WERI-Rb-1 (cell line): ENCODE measurements at regions not wholly inside any gene's neighbourhood (a gene's known extent, or its start where the extent isn't known, plus 50 kb on each side); places are given as distances from the start of the nearest gene placed in this dataset.

ENCODE experiments used
- DNase-seq: peaks from one replicate; pipeline ENCODE4 v3.0.0-alpha.2; 2020
- H3K27ac ChIP-seq: fragments of 250-450 bp; sonication (Bioruptor Pico); 2 replicates; pipeline ENCODE4 v1.5.1; 2020; ENCODE audit warnings: mild to moderate bottlenecking, moderate library complexity
- H3K27me3 ChIP-seq: fragments of 250-450 bp; sonication (Bioruptor Pico); 2 replicates; pipeline ENCODE4 v1.5.1; 2021; ENCODE audit warnings: mild to moderate bottlenecking, low read depth, moderate library complexity; ENCODE audit not compliant: insufficient read depth, severe bottlenecking
- H3K36me3 ChIP-seq: fragments of 250-450 bp; sonication (Bioruptor Pico); 2 replicates; pipeline ENCODE4 v1.5.1; 2020; ENCODE audit warnings: mild to moderate bottlenecking, moderate library complexity
- H3K4me3 ChIP-seq: 2 replicates; pipeline ENCODE4 v1.5.1; 2011; ENCODE audit warnings: low read depth, mild to moderate bottlenecking, control low read depth, low read length
- H3K9me3 ChIP-seq: fragments of 250-450 bp; sonication (Bioruptor Pico); 2 replicates; pipeline ENCODE4 v1.5.1; 2021; ENCODE audit warnings: mild to moderate bottlenecking, moderate library complexity; ENCODE audit not compliant: severe bottlenecking
- TF ChIP-seq, protein P1 (sequence below): IDR thresholded peaks from 2 replicates; pipeline ENCODE4 v1.5.1; 2011; ENCODE audit warnings: low read depth, mild to moderate bottlenecking, control low read depth, inconsistent platforms, low read length

DNA sequence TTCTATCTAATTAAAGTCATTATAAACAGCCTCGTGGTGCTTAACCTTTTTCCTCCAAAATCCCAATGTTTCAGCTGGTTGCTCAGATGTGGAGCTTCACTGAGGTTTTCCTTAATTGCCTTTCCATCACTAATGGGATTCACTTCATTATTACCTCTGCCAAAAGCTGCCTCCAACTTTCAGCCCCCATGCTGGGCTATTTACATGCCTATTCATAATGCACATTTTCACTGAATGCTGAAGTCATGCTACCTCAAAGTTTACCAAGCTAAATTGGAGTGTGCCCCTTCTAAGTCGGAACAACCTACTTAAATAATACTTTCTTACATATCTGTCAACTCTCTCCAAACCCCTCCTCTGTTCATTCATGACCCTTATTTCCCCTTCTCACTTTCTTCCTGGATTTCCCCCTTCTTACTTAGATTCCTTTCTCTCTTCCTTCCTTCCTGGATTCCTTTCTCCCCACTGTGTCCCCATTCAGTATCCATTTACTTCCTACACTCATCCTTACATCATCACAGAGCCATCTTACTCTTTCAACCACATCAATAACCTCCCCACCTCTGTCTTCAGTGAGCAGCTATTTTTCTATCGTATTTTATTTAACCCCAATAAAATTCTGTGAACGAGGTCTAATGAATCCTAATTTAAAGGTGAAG, 887.3 kb upstream of the TENM4 start:
- no peak for DNase-seq
- Histone ChIP-seq H3K9me3 (no peaks in the 10 kb centered on the region), H3K36me3 (no peaks in the 10 kb centered on the region), H3K4me3 (no peak overlapping the region), H3K27me3 (peaks cover 21% of the 10 kb centered on the region), H3K27ac (no peak overlapping the region)
- TF ChIP-seq, protein P1, sequence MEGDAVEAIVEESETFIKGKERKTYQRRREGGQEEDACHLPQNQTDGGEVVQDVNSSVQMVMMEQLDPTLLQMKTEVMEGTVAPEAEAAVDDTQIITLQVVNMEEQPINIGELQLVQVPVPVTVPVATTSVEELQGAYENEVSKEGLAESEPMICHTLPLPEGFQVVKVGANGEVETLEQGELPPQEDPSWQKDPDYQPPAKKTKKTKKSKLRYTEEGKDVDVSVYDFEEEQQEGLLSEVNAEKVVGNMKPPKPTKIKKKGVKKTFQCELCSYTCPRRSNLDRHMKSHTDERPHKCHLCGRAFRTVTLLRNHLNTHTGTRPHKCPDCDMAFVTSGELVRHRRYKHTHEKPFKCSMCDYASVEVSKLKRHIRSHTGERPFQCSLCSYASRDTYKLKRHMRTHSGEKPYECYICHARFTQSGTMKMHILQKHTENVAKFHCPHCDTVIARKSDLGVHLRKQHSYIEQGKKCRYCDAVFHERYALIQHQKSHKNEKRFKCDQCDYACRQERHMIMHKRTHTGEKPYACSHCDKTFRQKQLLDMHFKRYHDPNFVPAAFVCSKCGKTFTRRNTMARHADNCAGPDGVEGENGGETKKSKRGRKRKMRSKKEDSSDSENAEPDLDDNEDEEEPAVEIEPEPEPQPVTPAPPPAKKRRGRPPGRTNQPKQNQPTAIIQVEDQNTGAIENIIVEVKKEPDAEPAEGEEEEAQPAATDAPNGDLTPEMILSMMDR, result no peak

DNA sequence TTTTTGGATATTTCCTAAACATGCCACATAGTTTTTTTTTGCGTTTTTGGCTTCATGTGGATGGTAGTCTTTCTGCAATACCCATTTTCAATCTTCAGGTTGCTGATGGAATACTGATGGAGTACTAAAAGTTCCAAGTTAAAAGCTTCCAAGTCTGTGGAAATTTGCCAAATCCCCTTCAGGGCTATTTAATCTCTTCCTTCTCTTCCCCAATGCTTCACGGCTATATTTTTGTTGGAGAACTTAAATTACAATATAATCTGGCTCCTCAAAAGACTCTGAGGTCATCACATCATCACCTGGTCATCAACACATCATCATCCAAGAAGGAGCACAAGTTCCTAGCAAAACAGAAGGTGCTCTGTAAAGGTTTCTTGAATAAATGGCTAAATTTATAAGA, 881.0 kb upstream of the TENM4 start:
- Histone ChIP-seq H3K9me3 (no peaks in the 10 kb centered on the region), H3K4me3 (no peak overlapping the region), H3K27me3 (peaks cover 18% of the 10 kb centered on the region), H3K36me3 (no peaks in the 10 kb centered on the region), H3K27ac (no peak overlapping the region)
- DNase-seq, result no peak
- TF ChIP-seq, protein P1, result no peak

DNA sequence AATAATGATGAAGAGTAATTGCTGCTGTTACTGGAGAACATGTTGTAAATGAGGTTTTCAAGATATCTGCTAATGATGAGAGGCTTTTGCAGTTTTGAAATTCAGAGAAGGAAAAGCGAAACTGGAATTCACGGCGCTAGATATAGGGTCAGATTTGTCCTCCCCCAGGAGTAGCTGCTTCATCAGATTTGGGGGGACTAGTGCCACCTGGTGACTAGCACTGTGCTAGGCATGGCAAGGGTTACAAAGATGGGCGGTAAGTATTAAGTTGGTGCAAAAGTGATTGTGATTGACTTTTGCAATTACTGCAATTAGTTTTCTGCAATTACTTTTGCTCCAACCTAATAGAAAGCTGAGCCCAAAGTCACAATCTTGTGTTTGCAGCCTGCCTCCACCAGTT, 879.9 kb upstream of the TENM4 start:
- no peak for DNase-seq
- Histone ChIP-seq H3K27me3 (peaks cover 21% of the 10 kb centered on the region), H3K27ac (no peak overlapping the region), H3K36me3 (no peaks in the 10 kb centered on the region), H3K4me3 (no peak overlapping the region), H3K9me3 (no peaks in the 10 kb centered on the region)
- TF ChIP-seq, protein P1, result 0 out of 2 replicates have a peak, but pooled peaks have one; percentile 24

DNA sequence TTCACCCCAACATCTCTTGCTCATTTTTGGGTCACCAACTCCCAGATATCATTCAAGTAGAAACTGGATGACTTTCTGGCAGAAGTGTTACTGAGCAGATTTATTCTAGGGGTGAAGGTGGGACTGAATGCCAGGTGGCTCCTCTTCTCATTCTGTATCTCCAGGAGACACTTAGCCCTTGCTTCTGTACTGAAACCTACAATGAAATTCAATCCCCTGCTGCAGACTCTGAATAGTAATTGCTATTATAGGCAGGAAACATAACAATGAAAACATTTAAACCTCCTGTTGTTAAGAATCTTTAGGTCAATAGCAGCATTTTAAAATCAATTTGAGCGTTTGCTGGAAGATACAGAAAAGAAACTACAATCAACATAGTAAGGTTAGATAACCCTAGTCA, 879.4 kb upstream of the TENM4 start:
- Histone ChIP-seq H3K9me3 (no peaks in the 10 kb centered on the region), H3K27me3 (peaks cover 23% of the 10 kb centered on the region), H3K27ac (no peak overlapping the region), H3K36me3 (no peaks in the 10 kb centered on the region), H3K4me3 (no peak overlapping the region)
- DNase-seq, result no peak
- TF ChIP-seq, protein P1, result no peak

DNA sequence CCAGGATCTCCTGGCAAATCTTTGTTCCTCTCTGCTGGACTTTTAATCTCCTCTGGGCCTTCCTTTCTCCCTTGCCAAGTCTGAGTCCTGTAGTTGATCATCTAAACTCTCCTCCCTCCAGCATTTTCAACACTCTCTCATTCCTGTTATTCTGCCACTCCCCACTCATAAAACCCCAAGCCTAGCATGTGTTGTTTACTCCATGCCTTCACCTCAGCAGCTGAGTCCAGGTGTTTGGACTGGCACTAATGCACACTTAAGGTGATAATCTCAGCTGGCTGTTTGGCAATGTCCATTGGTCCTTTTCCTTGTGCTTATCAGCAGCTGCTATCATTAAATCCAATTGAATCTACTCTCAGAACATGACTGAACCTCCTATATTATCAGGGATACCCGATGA, 876.8 kb upstream of the TENM4 start:
- TF ChIP-seq, protein P1, result no peak
- H3K27me3 ChIP-seq, result peaks cover 19% of the 10 kb centered on the region
- H3K4me3 ChIP-seq, result no peak overlapping the region
- no peaks in the 10 kb centered on the region for H3K9me3 ChIP-seq
- H3K36me3 ChIP-seq, result no peaks in the 10 kb centered on the region
- no peak for DNase-seq
- no peak overlapping the region for H3K27ac ChIP-seq

DNA sequence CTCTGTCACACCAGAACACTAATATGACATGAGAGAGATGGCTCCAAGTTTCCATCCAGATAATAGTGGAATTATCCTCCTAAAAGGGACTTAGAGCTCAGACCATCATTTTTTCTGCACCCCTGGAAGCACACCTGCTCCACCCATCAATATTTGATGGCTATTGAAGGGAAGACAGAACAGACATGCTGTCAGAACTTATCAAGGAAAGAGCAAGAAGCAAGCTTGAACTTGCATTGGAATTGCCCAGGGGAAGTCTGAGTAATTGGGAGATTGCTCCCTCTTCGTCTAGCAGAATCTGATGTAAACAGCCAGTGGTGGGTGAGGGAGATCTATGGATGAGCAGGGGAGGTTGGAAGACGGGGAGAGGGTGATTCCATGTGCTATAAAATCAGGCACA, 874.4 kb upstream of the TENM4 start:
- no peak for DNase-seq
- Histone ChIP-seq H3K9me3 (no peaks in the 10 kb centered on the region), H3K36me3 (no peaks in the 10 kb centered on the region), H3K27me3 (peaks cover 15% of the 10 kb centered on the region), H3K4me3 (no peak overlapping the region), H3K27ac (no peak overlapping the region)
- TF ChIP-seq, protein P1, result no peak
